Astrocyte (in vitro differentiated cells and primary cell): ENCODE measurements at regions not wholly inside any gene's neighbourhood (a gene's known extent, or its start where the extent isn't known, plus 50 kb on each side); places are given as distances from the start of the nearest gene placed in this dataset.

Source experiments
- DNase-seq: peaks from one replicate; pipeline ENCODE4 v3.0.0-alpha.2; 2010; ENCODE audit warnings: low read depth
- FAIRE-seq: peaks from 2 replicates; lab custom pipeline; 2011; peaks lifted over from hg19 to GRCh38; lab: Jason Lieb, UNC
- H2AFZ ChIP-seq: 2 replicates; pipeline ENCODE4 v1.6.0; 2012; ENCODE audit warnings: low read depth, low read length, inconsistent platforms
- H3K27ac ChIP-seq: 2 replicates; pipeline ENCODE4 v1.5.1; 2011; ENCODE audit warnings: low read depth, low read length, inconsistent platforms
- H3K27me3 ChIP-seq: 2 replicates; pipeline ENCODE4 v1.6.0; 2011; ENCODE audit warnings: low read length, inconsistent platforms; ENCODE audit not compliant: insufficient read depth
- H3K36me3 ChIP-seq: 2 replicates; pipeline ENCODE4 v1.5.1; 2011; ENCODE audit warnings: low read length, inconsistent platforms; ENCODE audit not compliant: insufficient read depth
- H3K4me1 ChIP-seq: 2 replicates; pipeline ENCODE4 v1.5.1; 2011; ENCODE audit warnings: low read length, inconsistent platforms; ENCODE audit not compliant: insufficient read depth
- H3K4me2 ChIP-seq: 2 replicates; pipeline ENCODE4 v1.6.0; 2012; ENCODE audit warnings: low read length, inconsistent platforms
- H3K4me3 ChIP-seq: 2 replicates; pipeline ENCODE4 v1.5.1; 2011; ENCODE audit warnings: low read depth, mild to moderate bottlenecking, low read length, inconsistent platforms; ENCODE audit not compliant: insufficient read depth
- H3K79me2 ChIP-seq: 2 replicates; pipeline ENCODE4 v1.6.0; 2012; ENCODE audit warnings: mild to moderate bottlenecking, low read length, inconsistent platforms; ENCODE audit not compliant: insufficient read depth
- H3K9ac ChIP-seq: 2 replicates; pipeline ENCODE4 v1.6.0; 2012; ENCODE audit warnings: mild to moderate bottlenecking, low read length, inconsistent platforms
- H3K9me3 ChIP-seq: 2 replicates; pipeline ENCODE4 v1.5.1; 2012; ENCODE audit warnings: low read depth, mild to moderate bottlenecking, low read length, inconsistent platforms; ENCODE audit not compliant: insufficient read depth
- H4K20me1 ChIP-seq: 2 replicates; pipeline ENCODE4 v1.6.0; 2012; ENCODE audit warnings: low read length, inconsistent platforms; ENCODE audit not compliant: insufficient read depth
- H3K27ac Mint-ChIP-seq: one replicate; pipeline ENCODE4 v1.8.0; 2021; ENCODE audit warnings: mild to moderate bottlenecking, mixed read lengths; ENCODE audit not compliant: unreplicated experiment
- H3K27me3 Mint-ChIP-seq: one replicate; pipeline ENCODE4 v1.8.0; 2021; ENCODE audit warnings: low read depth, mixed read lengths; ENCODE audit not compliant: unreplicated experiment
- H3K36me3 Mint-ChIP-seq: one replicate; pipeline ENCODE4 v1.8.0; 2021; ENCODE audit warnings: low read depth, mixed read lengths; ENCODE audit not compliant: unreplicated experiment
- H3K4me1 Mint-ChIP-seq: one replicate; pipeline ENCODE4 v1.8.0; 2021; ENCODE audit warnings: low read depth, mixed read lengths; ENCODE audit not compliant: unreplicated experiment
- H3K4me3 Mint-ChIP-seq: one replicate; pipeline ENCODE4 v1.8.0; 2021; ENCODE audit warnings: mild to moderate bottlenecking, moderate library complexity, mixed read lengths; ENCODE audit not compliant: unreplicated experiment
- H3K9me3 Mint-ChIP-seq: one replicate; pipeline ENCODE4 v1.8.0; 2021; ENCODE audit warnings: mild to moderate bottlenecking, mixed read lengths; ENCODE audit not compliant: unreplicated experiment
- EZH2 ChIP-seq: IDR thresholded peaks from 2 replicates; pipeline ENCODE4 v1.6.1; 2012; ENCODE audit warnings: mild to moderate bottlenecking, low read length, inconsistent platforms; ENCODE audit not compliant: insufficient read depth
- TF ChIP-seq, protein P1 (sequence below): IDR thresholded peaks from 2 replicates; pipeline ENCODE4 v1.5.1; 2011; ENCODE audit warnings: low read depth, mild to moderate bottlenecking, inconsistent platforms, low read length, moderate library complexity; ENCODE audit not compliant: insufficient read depth

GRCh38 chr9:7859701-7860334 lies 60.2 kb upstream of the DMAC1 start:
- H2AFZ ChIP-seq = no peak overlapping the region
- H3K27ac Mint-ChIP-seq = no peak overlapping the region
- H3K36me3 ChIP-seq = no peaks in the 10 kb centered on the region
- DNase-seq (no peak), FAIRE-seq (no peak)
- no peaks in the 10 kb centered on the region for H4K20me1 ChIP-seq
- no peaks in the 10 kb centered on the region for H3K4me1 ChIP-seq
- H3K27me3 ChIP-seq = no peaks in the 10 kb centered on the region
- no peaks in the 10 kb centered on the region for H3K79me2 ChIP-seq
- H3K9me3 Mint-ChIP-seq = no peaks in the 10 kb centered on the region
- TF ChIP-seq, protein P1, sequence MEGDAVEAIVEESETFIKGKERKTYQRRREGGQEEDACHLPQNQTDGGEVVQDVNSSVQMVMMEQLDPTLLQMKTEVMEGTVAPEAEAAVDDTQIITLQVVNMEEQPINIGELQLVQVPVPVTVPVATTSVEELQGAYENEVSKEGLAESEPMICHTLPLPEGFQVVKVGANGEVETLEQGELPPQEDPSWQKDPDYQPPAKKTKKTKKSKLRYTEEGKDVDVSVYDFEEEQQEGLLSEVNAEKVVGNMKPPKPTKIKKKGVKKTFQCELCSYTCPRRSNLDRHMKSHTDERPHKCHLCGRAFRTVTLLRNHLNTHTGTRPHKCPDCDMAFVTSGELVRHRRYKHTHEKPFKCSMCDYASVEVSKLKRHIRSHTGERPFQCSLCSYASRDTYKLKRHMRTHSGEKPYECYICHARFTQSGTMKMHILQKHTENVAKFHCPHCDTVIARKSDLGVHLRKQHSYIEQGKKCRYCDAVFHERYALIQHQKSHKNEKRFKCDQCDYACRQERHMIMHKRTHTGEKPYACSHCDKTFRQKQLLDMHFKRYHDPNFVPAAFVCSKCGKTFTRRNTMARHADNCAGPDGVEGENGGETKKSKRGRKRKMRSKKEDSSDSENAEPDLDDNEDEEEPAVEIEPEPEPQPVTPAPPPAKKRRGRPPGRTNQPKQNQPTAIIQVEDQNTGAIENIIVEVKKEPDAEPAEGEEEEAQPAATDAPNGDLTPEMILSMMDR = no peak
- no peak for TF ChIP-seq EZH2
- no peaks in the 10 kb centered on the region for H3K9me3 ChIP-seq
- H3K27ac ChIP-seq = no peak overlapping the region
- no peaks in the 10 kb centered on the region for H3K4me1 Mint-ChIP-seq
- H3K27me3 Mint-ChIP-seq = peaks cover 6% of the 10 kb centered on the region
- H3K4me2 ChIP-seq = no peak overlapping the region
- H3K36me3 Mint-ChIP-seq = no peaks in the 10 kb centered on the region
- H3K4me3 ChIP-seq = no peak overlapping the region
- H3K9ac ChIP-seq = no peak overlapping the region
- H3K4me3 Mint-ChIP-seq = no peak overlapping the region

GRCh38 chr9:7858166-7858565 lies 58.6 kb upstream of the DMAC1 start:
- Histone ChIP-seq H2AFZ (no peak overlapping the region), H4K20me1 (no peaks in the 10 kb centered on the region), H3K79me2 (no peaks in the 10 kb centered on the region), H3K27me3 (no peaks in the 10 kb centered on the region), H3K4me1 (no peaks in the 10 kb centered on the region), H3K36me3 (no peaks in the 10 kb centered on the region), H3K27ac (no peak overlapping the region), H3K4me2 (no peak overlapping the region), H3K9ac (no peak overlapping the region), H3K4me3 (no peak overlapping the region), H3K9me3 (no peaks in the 10 kb centered on the region)
- FAIRE-seq (no peak), DNase-seq (no peak)
- Mint-ChIP-seq H3K4me3 (no peak overlapping the region), H3K27me3 (peaks cover 6% of the 10 kb centered on the region), H3K4me1 (no peaks in the 10 kb centered on the region), H3K27ac (no peak overlapping the region), H3K9me3 (no peaks in the 10 kb centered on the region), H3K36me3 (no peaks in the 10 kb centered on the region)
- no peak for TF ChIP-seq EZH2
- TF ChIP-seq, protein P1 = no peak

GRCh38 chr9:7854763-7855162 lies 55.2 kb upstream of the DMAC1 start:
- H3K4me1 Mint-ChIP-seq = no peaks in the 10 kb centered on the region
- H3K27me3 Mint-ChIP-seq = peaks cover 6% of the 10 kb centered on the region
- H3K27ac Mint-ChIP-seq = no peak overlapping the region
- Histone ChIP-seq H3K27me3 (no peaks in the 10 kb centered on the region), H3K9me3 (no peaks in the 10 kb centered on the region), H3K36me3 (no peaks in the 10 kb centered on the region), H3K79me2 (no peaks in the 10 kb centered on the region), H3K4me2 (no peak overlapping the region), H3K4me3 (no peak overlapping the region), H3K4me1 (no peaks in the 10 kb centered on the region), H3K27ac (no peak overlapping the region), H4K20me1 (no peaks in the 10 kb centered on the region), H3K9ac (no peak overlapping the region), H2AFZ (no peak overlapping the region)
- FAIRE-seq (no peak), DNase-seq (no peak)
- TF ChIP-seq EZH2 = no peak
- TF ChIP-seq, protein P1 = no peak
- no peaks in the 10 kb centered on the region for H3K9me3 Mint-ChIP-seq
- no peak overlapping the region for H3K4me3 Mint-ChIP-seq
- H3K36me3 Mint-ChIP-seq = no peaks in the 10 kb centered on the region
